OCI-LY7 (cell line): ENCODE measurements at regions not wholly inside any gene's neighbourhood (a gene's known extent, or its start where the extent isn't known, plus 50 kb on each side); places are given as distances from the start of the nearest gene placed in this dataset.

Source experiments
- BruUV-seq: library from RNA; stranded (reverse); fragments of 400-500 nt; replicated peaks from 2 replicates; lab custom pipeline; 2021; lab: Mats Ljungman, UMichigan
- CTCF ChIA-PET: fragments of 300-600 bp; sonication (Branson Sonifier 250); formaldehyde crosslinking; loops from one replicate; lab custom pipeline; 2022; ENCODE audit warnings: antibody characterized with exemption; ENCODE audit not compliant: unreplicated experiment; lab: Charles Lee
- POLR2A ChIA-PET: fragments of 300-600 bp; sonication (Branson Sonifier 250); formaldehyde crosslinking; loops from one replicate; lab custom pipeline; 2022; ENCODE audit warnings: antibody characterized with exemption; lab: Charles Lee
- DNase-seq: peaks from one replicate; pipeline ENCODE4 v3.0.0-alpha.2; 2015; ENCODE audit warnings: low spot score
- H2AFZ ChIP-seq: fragments of 200-600 bp; sonication (generic), shearing (Covaris generic); 2 replicates; pipeline ENCODE4 v1.6.1; 2014; ENCODE audit warnings: mild to moderate bottlenecking, antibody characterized with exemption, low read length, moderate library complexity
- H3K27ac ChIP-seq: fragments of 200-600 bp; sonication (generic); 2 replicates; pipeline ENCODE4 v1.5.1; 2014; ENCODE audit warnings: mixed run types, low read depth, mild to moderate bottlenecking, moderate library complexity, low read length, inconsistent platforms; ENCODE audit not compliant: poor library complexity, severe bottlenecking
- H3K36me3 ChIP-seq: fragments of 200-600 bp; sonication (generic); 2 replicates; pipeline ENCODE4 v1.6.1; 2014; ENCODE audit warnings: mild to moderate bottlenecking, antibody characterized with exemption, low read length, moderate library complexity, mixed read lengths; ENCODE audit not compliant: insufficient read depth
- H3K4me1 ChIP-seq: fragments of 200-600 bp; sonication (generic); 2 replicates; pipeline ENCODE4 v1.5.1; 2014; ENCODE audit warnings: mild to moderate bottlenecking, low read length; ENCODE audit not compliant: insufficient read depth, poor library complexity, severe bottlenecking
- H3K4me2 ChIP-seq: fragments of 200-600 bp; sonication (generic); 2 replicates; pipeline ENCODE4 v1.6.1; 2014; ENCODE audit warnings: mild to moderate bottlenecking, low read length
- H3K4me3 ChIP-seq: fragments of 200-600 bp; sonication (generic); 2 replicates; pipeline ENCODE4 v1.5.1; 2014; ENCODE audit warnings: mild to moderate bottlenecking, low read depth, low read length; ENCODE audit not compliant: poor library complexity, severe bottlenecking
- H3K79me2 ChIP-seq: fragments of 200-600 bp; sonication (generic); 2 replicates; pipeline ENCODE4 v1.6.1; 2016; ENCODE audit warnings: low read depth, mild to moderate bottlenecking, low read length, moderate library complexity, mixed read lengths; ENCODE audit not compliant: insufficient read depth
- H3K9me2 ChIP-seq: fragments of 200-600 bp; sonication (generic); 2 replicates; pipeline ENCODE4 v1.6.1; 2016; ENCODE audit warnings: mild to moderate bottlenecking, low read length, mixed read lengths; ENCODE audit not compliant: insufficient read depth
- H3K9me3 ChIP-seq: fragments of 200-600 bp; sonication (generic); 2 replicates; pipeline ENCODE4 v1.6.1; 2014; ENCODE audit warnings: mild to moderate bottlenecking, mixed run types, low read length, mixed read lengths
- H4K20me1 ChIP-seq: fragments of 200-600 bp; sonication (generic); 2 replicates; pipeline ENCODE4 v1.6.1; 2014; ENCODE audit warnings: mild to moderate bottlenecking, antibody characterized with exemption, low read length, moderate library complexity, mixed read lengths; ENCODE audit not compliant: insufficient read depth
- EZH2phosphoT487 ChIP-seq: fragments of 200-600 bp; sonication (generic); IDR thresholded peaks from 2 replicates; pipeline ENCODE4 v1.6.1; 2018; ENCODE audit warnings: low read depth, borderline replicate concordance, mild to moderate bottlenecking, mixed run types, antibody characterized with exemption, low read length, moderate library complexity, mixed read lengths
- intact Hi-C: fragments of 100-400 bp; cut with micrococcal nuclease; formaldehyde crosslinking; loops from one replicate; pipeline ENCODE4 v1.10.0; 2022; ENCODE audit not compliant: unreplicated experiment
- TF ChIP-seq, protein P1 (sequence below): fragments of 200-600 bp; sonication (generic); conservative IDR thresholded peaks from 2 replicates; pipeline ENCODE4 v1.5.1; 2014; ENCODE audit warnings: mild to moderate bottlenecking, antibody characterized with exemption, low read length, moderate library complexity, mixed read lengths

DNA sequence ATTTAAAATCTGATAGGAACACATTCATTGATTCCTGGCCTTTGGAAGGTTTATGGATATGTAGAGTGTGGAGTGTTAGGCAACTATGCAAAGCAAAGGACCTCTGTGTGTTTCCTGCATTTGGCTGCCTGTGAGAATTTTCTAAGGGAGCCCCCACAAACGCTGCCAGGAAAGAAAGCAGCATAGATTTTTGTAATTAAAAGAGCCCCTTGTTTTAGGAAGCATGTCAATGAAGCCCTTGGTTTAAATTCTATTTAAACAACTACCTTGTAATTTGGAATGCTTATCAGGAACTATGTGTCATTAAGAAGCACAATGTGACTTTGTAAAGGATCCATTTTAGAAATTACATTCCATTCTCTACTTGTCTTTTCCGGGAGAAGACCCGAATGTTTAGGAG, 742.5 kb downstream of the NXPH1 start:
- Histone ChIP-seq H3K27ac (no peak overlapping the region), H3K79me2 (no peaks in the 10 kb centered on the region), H3K4me2 (no peak overlapping the region), H2AFZ (no peak overlapping the region), H3K9me2 (no peaks in the 10 kb centered on the region), H3K4me1 (no peaks in the 10 kb centered on the region), H3K9me3 (no peaks in the 10 kb centered on the region), H4K20me1 (no peaks in the 10 kb centered on the region), H3K36me3 (no peaks in the 10 kb centered on the region), H3K4me3 (no peak overlapping the region)
- BruUV-seq, result no TSS peak
- POLR2A ChIA-PET, result no interaction called here
- CTCF ChIA-PET, result no interaction called here
- intact Hi-C loops, result no loop called here
- TF ChIP-seq, protein P1, sequence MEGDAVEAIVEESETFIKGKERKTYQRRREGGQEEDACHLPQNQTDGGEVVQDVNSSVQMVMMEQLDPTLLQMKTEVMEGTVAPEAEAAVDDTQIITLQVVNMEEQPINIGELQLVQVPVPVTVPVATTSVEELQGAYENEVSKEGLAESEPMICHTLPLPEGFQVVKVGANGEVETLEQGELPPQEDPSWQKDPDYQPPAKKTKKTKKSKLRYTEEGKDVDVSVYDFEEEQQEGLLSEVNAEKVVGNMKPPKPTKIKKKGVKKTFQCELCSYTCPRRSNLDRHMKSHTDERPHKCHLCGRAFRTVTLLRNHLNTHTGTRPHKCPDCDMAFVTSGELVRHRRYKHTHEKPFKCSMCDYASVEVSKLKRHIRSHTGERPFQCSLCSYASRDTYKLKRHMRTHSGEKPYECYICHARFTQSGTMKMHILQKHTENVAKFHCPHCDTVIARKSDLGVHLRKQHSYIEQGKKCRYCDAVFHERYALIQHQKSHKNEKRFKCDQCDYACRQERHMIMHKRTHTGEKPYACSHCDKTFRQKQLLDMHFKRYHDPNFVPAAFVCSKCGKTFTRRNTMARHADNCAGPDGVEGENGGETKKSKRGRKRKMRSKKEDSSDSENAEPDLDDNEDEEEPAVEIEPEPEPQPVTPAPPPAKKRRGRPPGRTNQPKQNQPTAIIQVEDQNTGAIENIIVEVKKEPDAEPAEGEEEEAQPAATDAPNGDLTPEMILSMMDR, result no peak
- TF ChIP-seq EZH2phosphoT487, result no peak
- no peak for DNase-seq

DNA sequence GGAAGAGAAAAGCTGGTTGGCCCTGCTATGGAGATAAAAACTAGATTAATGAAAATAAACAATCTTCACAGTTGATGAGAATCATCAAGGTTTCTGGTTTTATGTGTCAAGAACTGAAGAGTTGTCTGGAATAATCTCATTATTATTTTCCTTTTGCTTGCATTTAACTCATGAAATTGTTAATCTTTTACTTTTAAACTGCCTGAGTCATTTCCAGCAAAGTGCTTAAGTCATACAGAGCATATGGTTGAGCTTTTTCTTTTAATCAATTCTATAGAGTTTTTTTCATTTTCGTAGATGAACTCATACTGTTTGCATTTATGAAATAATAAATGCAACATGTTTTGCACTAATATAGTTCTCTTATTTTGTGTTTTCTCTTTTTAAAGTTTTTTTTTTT, 747.9 kb downstream of the NXPH1 start:
- TF ChIP-seq, protein P1, result no peak
- TF ChIP-seq EZH2phosphoT487, result no peak
- ChIA-PET POLR2A (no interaction called here), CTCF (no interaction called here)
- DNase-seq, result no peak
- H3K4me3 ChIP-seq, result no peak overlapping the region
- BruUV-seq, result no TSS peak
- H3K9me3 ChIP-seq, result no peaks in the 10 kb centered on the region
- H3K79me2 ChIP-seq, result no peaks in the 10 kb centered on the region
- H4K20me1 ChIP-seq, result no peaks in the 10 kb centered on the region
- H2AFZ ChIP-seq, result no peak overlapping the region
- H3K4me1 ChIP-seq, result no peaks in the 10 kb centered on the region
- H3K9me2 ChIP-seq, result no peaks in the 10 kb centered on the region
- H3K4me2 ChIP-seq, result no peak overlapping the region
- no peaks in the 10 kb centered on the region for H3K36me3 ChIP-seq
- intact Hi-C loops, result no loop called here
- no peak overlapping the region for H3K27ac ChIP-seq

DNA sequence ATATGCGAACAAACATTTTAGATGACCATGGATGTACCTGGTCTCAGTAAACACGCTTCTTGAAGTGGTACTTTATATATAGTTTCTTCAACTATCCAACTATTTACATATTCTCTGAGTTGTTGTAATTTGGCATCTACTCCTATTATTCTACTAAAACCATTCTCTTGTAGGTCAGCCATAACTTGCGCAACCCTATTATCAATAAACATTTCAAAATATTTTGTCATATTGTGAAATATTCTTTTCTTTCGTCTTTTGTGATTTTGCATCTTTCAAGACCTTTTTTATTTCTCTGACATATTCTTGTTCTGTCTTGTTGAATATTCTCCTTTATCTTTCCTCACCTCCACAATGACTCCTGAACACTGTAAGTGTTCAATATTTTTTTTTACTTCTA, 753.3 kb downstream of the NXPH1 start:
- H3K36me3 ChIP-seq, result no peaks in the 10 kb centered on the region
- ChIA-PET POLR2A (no interaction called here), CTCF (no interaction called here)
- no peak overlapping the region for H3K4me3 ChIP-seq
- no peak overlapping the region for H3K4me2 ChIP-seq
- no peaks in the 10 kb centered on the region for H3K4me1 ChIP-seq
- no peak overlapping the region for H3K27ac ChIP-seq
- no peaks in the 10 kb centered on the region for H3K9me3 ChIP-seq
- no peaks in the 10 kb centered on the region for H3K79me2 ChIP-seq
- no peaks in the 10 kb centered on the region for H3K9me2 ChIP-seq
- DNase-seq, result no peak
- intact Hi-C loops, result no loop called here
- TF ChIP-seq, protein P1, result no peak
- no peak for TF ChIP-seq EZH2phosphoT487
- H2AFZ ChIP-seq, result no peak overlapping the region
- no peaks in the 10 kb centered on the region for H4K20me1 ChIP-seq
- BruUV-seq, result no TSS peak
